Psoas muscle (tissue), 7 donors: ENCODE measurements at regions not wholly inside any gene's neighbourhood (a gene's known extent, or its start where the extent isn't known, plus 50 kb on each side); places are given as distances from the start of the nearest gene placed in this dataset.
A peak's percentile ranks its signal among the peaks of the same experiment; 100 is the strongest.

Experiments used
- ATAC-seq, 4 donors: fragments of 200-7000 bp; cut with Tn5 transposase; one replicate each; pipeline ENCODE4 v1.9.1; 2020; ENCODE audit warnings: moderate library complexity in 3 of 4, mild to moderate bottlenecking in 2 of 4
- DNase-seq, 2 donors: peaks; one replicate each; pipeline ENCODE4 v3.0.0-alpha.2; 2020
- H3K27ac ChIP-seq: fragments of 200-600 bp; one replicate; pipeline ENCODE4 v1.8.0; 2022
- H3K27me3 ChIP-seq, 3 donors: fragments of 200-600 bp in 1 of 3; one replicate each; pipeline versions ENCODE4 v1.6.1 to v1.8.0; 2013 to 2022; ENCODE audit warnings: low read length in 2 of 3, mild to moderate bottlenecking in 2 of 3, moderate library complexity in 1 of 3; ENCODE audit not compliant: insufficient read depth in 3 of 3
- H3K36me3 ChIP-seq, 2 donors: fragments of 200-600 bp in 1 of 2; one replicate each; pipeline versions ENCODE4 v1.6.1 to v1.8.0; 2013 to 2022; ENCODE audit warnings: low read depth in 1 of 2, mild to moderate bottlenecking in 1 of 2, moderate library complexity in 1 of 2; ENCODE audit not compliant: insufficient read depth in 1 of 2
- H3K4me1 ChIP-seq: fragments of 200-600 bp; one replicate; pipeline ENCODE4 v1.8.0; 2022
- H3K4me3 ChIP-seq: fragments of 200-600 bp; one replicate; pipeline ENCODE4 v1.8.0; 2022; ENCODE audit warnings: mild to moderate bottlenecking
- H3K9me3 ChIP-seq: fragments of 200-600 bp; one replicate; pipeline ENCODE4 v1.8.0; 2022
- WGBS, 3 donors: extraction: QIAGEN DNeasy Blood & Tissue Kit; methylation state at CpG; one replicate each; pipeline versions ENCODE4 v1.1.6 to v1.1.7; 2013; 5-methylcytosine and 5-hydroxymethylcytosine counted together
- intact Hi-C, 2 donors: fragments of 100-400 bp; cut with DNase I; formaldehyde crosslinking; loops; one replicate each; pipeline versions ENCODE4 v1.11.0 to v1.14.2; 2022
- TF ChIP-seq, protein P1 (sequence below): fragments of 200-600 bp; IDR thresholded peaks from one replicate; pipeline ENCODE4 v1.8.0; 2022; ENCODE audit warnings: antibody characterized with exemption
- donor health status: healthy with polysubstance abuse.
- donor health status: DM: no; HTN: no; CAD: no; lungs with moderate emphysema.
- donor health status: Bipolar disorder and iron deficiency.
- donor health status: healthy.
- donor health status: DM: yes; HTN: yes; CAD: no.
- donor health status: DM: no; HTN: no; CAD: no.
- donor health status: DM: yes; HTN: yes; CAD: no.

- ATAC-seq: peak in 2 of 4 donors; percentile 53 to 73
- no peaks in the 10 kb centered on the region for H3K36me3 ChIP-seq
- no peak overlapping the region for H3K4me3 ChIP-seq
- H3K4me1 ChIP-seq: no peaks in the 10 kb centered on the region
- no peaks in the 10 kb centered on the region for H3K9me3 ChIP-seq
- no peak overlapping the region for H3K27ac ChIP-seq
- intact Hi-C loops: loop anchor here in 1 of 2 donors (10.0 kb wide), 1 partner anchor 955 kb away; no protein-coding TSS in a partner anchor
- no peak for DNase-seq
- TF ChIP-seq, protein P1, sequence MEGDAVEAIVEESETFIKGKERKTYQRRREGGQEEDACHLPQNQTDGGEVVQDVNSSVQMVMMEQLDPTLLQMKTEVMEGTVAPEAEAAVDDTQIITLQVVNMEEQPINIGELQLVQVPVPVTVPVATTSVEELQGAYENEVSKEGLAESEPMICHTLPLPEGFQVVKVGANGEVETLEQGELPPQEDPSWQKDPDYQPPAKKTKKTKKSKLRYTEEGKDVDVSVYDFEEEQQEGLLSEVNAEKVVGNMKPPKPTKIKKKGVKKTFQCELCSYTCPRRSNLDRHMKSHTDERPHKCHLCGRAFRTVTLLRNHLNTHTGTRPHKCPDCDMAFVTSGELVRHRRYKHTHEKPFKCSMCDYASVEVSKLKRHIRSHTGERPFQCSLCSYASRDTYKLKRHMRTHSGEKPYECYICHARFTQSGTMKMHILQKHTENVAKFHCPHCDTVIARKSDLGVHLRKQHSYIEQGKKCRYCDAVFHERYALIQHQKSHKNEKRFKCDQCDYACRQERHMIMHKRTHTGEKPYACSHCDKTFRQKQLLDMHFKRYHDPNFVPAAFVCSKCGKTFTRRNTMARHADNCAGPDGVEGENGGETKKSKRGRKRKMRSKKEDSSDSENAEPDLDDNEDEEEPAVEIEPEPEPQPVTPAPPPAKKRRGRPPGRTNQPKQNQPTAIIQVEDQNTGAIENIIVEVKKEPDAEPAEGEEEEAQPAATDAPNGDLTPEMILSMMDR: no peak
- no peaks in the 10 kb centered on the region for H3K27me3 ChIP-seq
- 60 to 92% (median 80%) methylated on average over 2 of the region's 2 CpGs for WGBS, 3 donors
Measured at GRCh38 chr7:17709599-17709998, 230.7 kb downstream of the SNX13 start.

DNA sequence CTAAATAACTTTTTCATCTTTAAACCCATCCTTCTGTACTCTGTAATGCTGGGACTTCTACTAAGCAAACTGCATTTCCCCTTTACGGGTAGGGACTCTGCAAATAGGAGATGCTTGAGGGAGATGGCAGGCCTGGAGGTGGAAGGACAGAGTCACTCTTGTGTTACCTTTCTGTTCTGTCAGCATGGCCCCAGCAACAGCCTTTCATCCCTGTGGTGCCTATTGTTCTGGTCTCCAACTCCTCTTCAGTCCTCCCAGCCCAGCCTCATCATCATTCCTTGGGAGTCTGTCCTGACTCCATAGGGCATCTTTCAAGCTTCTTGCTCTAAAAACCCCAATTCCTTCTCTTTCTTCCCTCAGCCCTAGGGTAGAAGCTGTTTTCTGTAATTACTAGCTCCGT lies 230.0 kb downstream of the SNX13 start:
- no peak for DNase-seq
- 83 to 89% (median 89%) methylated on average over 2 of the region's 2 CpGs for WGBS, 3 donors

DNA sequence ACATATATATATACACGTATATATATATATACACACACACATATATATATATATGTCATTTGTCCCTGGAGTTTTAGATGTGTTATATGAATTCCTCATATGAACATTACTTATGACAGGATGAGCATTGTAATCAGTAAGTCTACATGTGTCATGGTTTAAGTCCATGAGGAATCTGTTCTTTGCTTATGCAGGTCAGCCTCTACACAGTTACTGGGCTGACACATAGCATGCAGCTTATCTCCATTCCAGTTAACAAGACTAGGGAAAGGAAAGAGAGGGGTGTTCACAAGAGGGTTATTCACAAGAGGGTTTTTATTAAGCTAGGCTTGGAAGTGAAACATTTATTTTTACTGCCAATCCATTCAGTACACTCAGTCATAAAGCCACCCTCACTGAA lies 226.7 kb downstream of the SNX13 start:
- Histone ChIP-seq H3K4me1 (no peaks in the 10 kb centered on the region), H3K4me3 (no peak overlapping the region), H3K36me3 (no peaks in the 10 kb centered on the region), H3K27me3 (no peaks in the 10 kb centered on the region), H3K9me3 (no peaks in the 10 kb centered on the region), H3K27ac (no peak overlapping the region)
- no peak for DNase-seq
- WGBS, 3 donors: 0 to 75% methylated on average over 1 of the region's 1 CpG; no CpG with 5 or more reads in 1 of the 3 donors
- intact Hi-C loops: no loop called here
- TF ChIP-seq, protein P1: no peak
- no peak for ATAC-seq

More for the DNA sequence above, 230.0 kb downstream of the SNX13 start:
- H3K4me3 ChIP-seq: no peak overlapping the region
- intact Hi-C loops: no loop called here
- no peak overlapping the region for H3K27ac ChIP-seq
- H3K27me3 ChIP-seq: no peaks in the 10 kb centered on the region
- no peaks in the 10 kb centered on the region for H3K9me3 ChIP-seq
- TF ChIP-seq, protein P1: no peak
- no peaks in the 10 kb centered on the region for H3K36me3 ChIP-seq
- no peak for ATAC-seq
- no peaks in the 10 kb centered on the region for H3K4me1 ChIP-seq

DNA sequence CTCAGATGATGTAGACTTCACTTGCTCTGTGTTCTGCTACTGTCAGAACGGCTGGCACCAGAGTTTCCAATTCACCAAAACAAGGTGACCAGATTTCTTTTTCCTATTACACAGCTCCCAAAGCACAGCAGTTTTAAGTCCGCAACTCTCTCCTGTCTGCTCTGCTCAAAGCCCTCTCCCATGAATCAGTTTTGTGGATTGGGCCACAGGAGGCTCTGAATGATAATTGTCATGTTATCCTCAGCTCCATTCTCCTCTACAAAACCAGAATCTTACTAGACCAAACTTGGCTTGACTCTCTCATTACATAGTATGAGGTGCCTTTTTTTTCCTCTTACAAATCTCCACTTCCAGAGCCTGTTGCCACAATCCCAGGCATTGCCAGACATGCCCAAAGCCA lies 223.5 kb downstream of the SNX13 start:
- Histone ChIP-seq H3K27ac (no peak overlapping the region), H3K27me3 (no peaks in the 10 kb centered on the region), H3K9me3 (no peaks in the 10 kb centered on the region), H3K36me3 (no peaks in the 10 kb centered on the region), H3K4me1 (no peaks in the 10 kb centered on the region), H3K4me3 (no peak overlapping the region)
- 21 to 63% (median 28%) methylated on average over 1 to 2 of the region's 2 CpGs for WGBS, 3 donors
- TF ChIP-seq, protein P1: no peak
- intact Hi-C loops: no loop called here
- DNase-seq (no peak), ATAC-seq (no peak)

- DNase-seq (no peak), ATAC-seq (no peak)
- no peaks in the 10 kb centered on the region for H3K27me3 ChIP-seq
- H3K9me3 ChIP-seq: no peaks in the 10 kb centered on the region
- TF ChIP-seq, protein P1: no peak
- 34 to 62% (median 39%) methylated on average over 5 of the region's 5 CpGs for WGBS, 3 donors
- H3K4me1 ChIP-seq: no peaks in the 10 kb centered on the region
- intact Hi-C loops: no loop called here
- H3K36me3 ChIP-seq: no peaks in the 10 kb centered on the region
- H3K27ac ChIP-seq: no peak overlapping the region
- no peak overlapping the region for H3K4me3 ChIP-seq
Measured at GRCh38 chr7:17719998-17720397, 220.3 kb downstream of the SNX13 start.
